H9 (cell line): ENCODE measurements at regions not wholly inside any gene's neighbourhood (a gene's known extent, or its start where the extent isn't known, plus 50 kb on each side); places are given as distances from the start of the nearest gene placed in this dataset.

Experiments used
- DNase-seq: peaks from one replicate; pipeline ENCODE4 v3.0.0-alpha.2; 2017
- H2AFZ ChIP-seq: one replicate; pipeline ENCODE4 v1.6.1; 2013; ENCODE audit warnings: mild to moderate bottlenecking, low read length, control low read depth, moderate library complexity
- H2AK5ac ChIP-seq: 2 replicates; pipeline ENCODE4 v1.6.1; 2013; ENCODE audit warnings: low read length, control low read depth, mixed read lengths; ENCODE audit not compliant: insufficient read length
- H2BK120ac ChIP-seq: one replicate; pipeline ENCODE4 v1.6.1; 2013; ENCODE audit warnings: low read depth, mild to moderate bottlenecking, low read length, control low read depth, inconsistent platforms; ENCODE audit not compliant: poor library complexity, severe bottlenecking
- H2BK12ac ChIP-seq: 2 replicates; pipeline ENCODE4 v1.6.1; 2013; ENCODE audit warnings: low read length, control low read depth, mixed read lengths, low read depth; ENCODE audit not compliant: insufficient read length
- H2BK15ac ChIP-seq: 2 replicates; pipeline ENCODE4 v1.6.1; 2013; ENCODE audit warnings: low read depth, low read length, control low read depth
- H2BK20ac ChIP-seq: one replicate; pipeline ENCODE4 v1.6.1; 2013; ENCODE audit warnings: low read depth, mild to moderate bottlenecking, low read length, control low read depth, inconsistent platforms; ENCODE audit not compliant: poor library complexity, severe bottlenecking
- H2BK5ac ChIP-seq: 2 replicates; pipeline ENCODE4 v1.6.1; 2013; ENCODE audit warnings: low read length, control low read depth, mixed read lengths; ENCODE audit not compliant: insufficient read length
- H3K14ac ChIP-seq: 2 replicates; pipeline ENCODE4 v1.6.1; 2013; ENCODE audit warnings: low read length, control low read depth; ENCODE audit not compliant: insufficient read depth
- H3K18ac ChIP-seq: 2 replicates; pipeline ENCODE4 v1.6.1; 2013; ENCODE audit warnings: low read depth, mild to moderate bottlenecking, mixed read lengths, low read length, control low read depth; ENCODE audit not compliant: insufficient read length
- H3K23ac ChIP-seq: 2 replicates; pipeline ENCODE4 v1.6.1; 2013; ENCODE audit warnings: low read length, control low read depth, mixed read lengths, low read depth; ENCODE audit not compliant: insufficient read length
- H3K23me2 ChIP-seq: 2 replicates; pipeline ENCODE4 v1.6.1; 2013; ENCODE audit warnings: low read depth, mild to moderate bottlenecking, mixed read lengths, low read length, control low read depth; ENCODE audit not compliant: insufficient read length, poor library complexity, severe bottlenecking
- H3K27ac ChIP-seq: 2 replicates; pipeline ENCODE4 v1.5.1; 2013; ENCODE audit warnings: low read length, control low read depth, mixed read lengths, low read depth; ENCODE audit not compliant: insufficient read length
- H3K27me3 ChIP-seq: 2 replicates; pipeline ENCODE4 v1.6.1; 2013; ENCODE audit warnings: low read length, control low read depth, inconsistent platforms; ENCODE audit not compliant: insufficient read depth
- H3K4ac ChIP-seq: 2 replicates; pipeline ENCODE4 v1.6.1; 2013; ENCODE audit warnings: low read depth, mild to moderate bottlenecking, control low read depth, inconsistent platforms, low read length, moderate library complexity
- H3K4me1 ChIP-seq: 2 replicates; pipeline ENCODE4 v1.6.1; 2013; ENCODE audit warnings: low read length, control low read depth, inconsistent platforms; ENCODE audit not compliant: insufficient read depth
- H3K4me2 ChIP-seq: 2 replicates; pipeline ENCODE4 v1.6.1; 2013; ENCODE audit warnings: low read length, control low read depth, mixed read lengths; ENCODE audit not compliant: insufficient read length, insufficient read depth
- H3K56ac ChIP-seq: 2 replicates; pipeline ENCODE4 v1.6.1; 2013; ENCODE audit warnings: low read depth, mild to moderate bottlenecking, mixed read lengths, low read length, control low read depth; ENCODE audit not compliant: insufficient read length
- H3K79me1 ChIP-seq: 2 replicates; pipeline ENCODE4 v1.6.1; 2013; ENCODE audit warnings: low read depth, mild to moderate bottlenecking, moderate library complexity, low read length, control low read depth, inconsistent platforms; ENCODE audit not compliant: insufficient read depth, poor library complexity, severe bottlenecking
- H3K79me2 ChIP-seq: 2 replicates; pipeline ENCODE4 v1.6.1; 2013; ENCODE audit warnings: low read length, control low read depth, inconsistent platforms; ENCODE audit not compliant: insufficient read depth
- H3K9ac ChIP-seq: 2 replicates; pipeline ENCODE4 v1.6.1; 2013; ENCODE audit warnings: low read length, control low read depth, mixed read lengths; ENCODE audit not compliant: insufficient read length; ENCODE audit errors: extremely low read depth
- H3K9me3 ChIP-seq: one replicate; pipeline ENCODE4 v1.6.1; 2013; ENCODE audit warnings: low read depth, low read length, inconsistent platforms; ENCODE audit not compliant: control insufficient read depth
- H3T11ph ChIP-seq: one replicate; pipeline ENCODE4 v1.6.1; 2013; ENCODE audit warnings: mild to moderate bottlenecking, low read length, control low read depth, inconsistent platforms
- H4K20me1 ChIP-seq: one replicate; pipeline ENCODE4 v1.6.1; 2013; ENCODE audit not compliant: control insufficient read depth, insufficient read length, insufficient read depth
- H4K5ac ChIP-seq: 2 replicates; pipeline ENCODE4 v1.6.1; 2013; ENCODE audit warnings: low read depth, mild to moderate bottlenecking, mixed read lengths, low read length, control low read depth; ENCODE audit not compliant: insufficient read length
- H4K8ac ChIP-seq: replicated peaks from 2 replicates; pipeline ENCODE4 v1.6.1; 2013; ENCODE audit warnings: low read length, control low read depth, mixed read lengths, low read depth; ENCODE audit not compliant: insufficient read length
- H4K91ac ChIP-seq: 2 replicates; pipeline ENCODE4 v1.6.1; 2013; ENCODE audit warnings: low read depth, mild to moderate bottlenecking, moderate library complexity, mixed read lengths, low read length, control low read depth; ENCODE audit not compliant: insufficient read length
- H3K27ac Mint-ChIP-seq, 3 experiments: 2 replicates in 2 of 3; 3 replicates in 1 of 3; pipeline ENCODE4 v1.8.0; 2020 to 2021; ENCODE audit warnings: mixed read lengths in 3 of 3, mild to moderate bottlenecking in 1 of 3, moderate library complexity in 1 of 3
- H3K27me3 Mint-ChIP-seq: 2 replicates; pipeline ENCODE4 v1.8.0; 2021; ENCODE audit warnings: low read depth, mild to moderate bottlenecking, moderate library complexity, mixed read lengths
- H3K36me3 Mint-ChIP-seq, 3 experiments: 2 replicates in 2 of 3; 3 replicates in 1 of 3; pipeline ENCODE4 v1.8.0; 2020 to 2021; ENCODE audit warnings: low read depth in 3 of 3, mixed read lengths in 3 of 3; ENCODE audit not compliant: insufficient read depth in 1 of 3
- H3K4me1 Mint-ChIP-seq, 2 experiments: 2 replicates each; pipeline ENCODE4 v1.8.0; 2020; ENCODE audit warnings: mixed read lengths in 2 of 2
- H3K4me3 Mint-ChIP-seq, 2 experiments: 2 replicates in 1 of 2; 3 replicates in 1 of 2; pipeline ENCODE4 v1.8.0; 2020 to 2021; ENCODE audit warnings: mild to moderate bottlenecking in 2 of 2, mixed read lengths in 2 of 2, moderate library complexity in 1 of 2
- H3K9me3 Mint-ChIP-seq, 2 experiments: 2 replicates in 1 of 2; 3 replicates in 1 of 2; pipeline ENCODE4 v1.8.0; 2020; ENCODE audit warnings: mild to moderate bottlenecking in 2 of 2, mixed read lengths in 2 of 2, moderate library complexity in 1 of 2
- CTCF ChIP-seq: fragments of 200-600 bp; sonication (generic); conservative IDR thresholded peaks from 3 replicates; pipeline ENCODE4 v1.8.0; 2021; ENCODE audit warnings: antibody characterized with exemption, mild to moderate bottlenecking
- WGBS: extraction: QIAGEN DNeasy Blood & Tissue Kit; methylation state at CpG from one replicate; pipeline ENCODE4 v1.1.7; 2013; ENCODE audit warnings: missing lambda C conversion rate, low lambda C conversion rate, mixed read lengths; ENCODE audit not compliant: insufficient read length; ENCODE audit errors: extremely low coverage; 5-methylcytosine and 5-hydroxymethylcytosine counted together

DNA sequence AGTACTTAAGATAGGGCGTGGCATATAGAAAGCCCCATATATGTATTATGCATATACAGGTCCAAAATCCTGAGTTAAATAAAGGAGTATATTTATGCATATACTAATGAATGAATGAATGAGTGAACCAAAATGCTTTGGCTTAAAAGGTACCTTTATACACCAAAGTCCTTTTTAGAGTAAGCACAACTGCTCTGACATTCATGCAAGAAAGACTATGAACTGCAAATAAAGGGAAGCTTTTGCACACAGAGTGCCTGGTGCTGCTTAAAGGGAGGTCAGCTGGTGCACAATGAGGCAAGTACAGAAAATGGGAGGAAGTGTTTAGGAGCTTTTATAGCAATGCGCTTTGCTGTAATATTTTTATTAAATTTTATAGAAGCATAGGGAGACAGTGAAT, 214.0 kb downstream of the KLF13 start:
- Histone ChIP-seq H3T11ph (no peak overlapping the region), H3K9me3 (no peaks in the 10 kb centered on the region), H3K79me2 (no peaks in the 10 kb centered on the region), H3K4me1 (no peaks in the 10 kb centered on the region), H3K4me2 (no peak overlapping the region), H2BK12ac (no peak overlapping the region), H4K91ac (no peak overlapping the region), H3K9ac (no peak overlapping the region), H3K14ac (no peak overlapping the region), H4K20me1 (no peaks in the 10 kb centered on the region), H2BK15ac (no peak overlapping the region), H3K4ac (no peak overlapping the region), H2AFZ (no peak overlapping the region), H3K18ac (no peak overlapping the region), H2BK20ac (no peak overlapping the region), H3K56ac (no peak overlapping the region), H4K8ac (no peak overlapping the region), H3K27ac (no peak overlapping the region), H4K5ac (no peak overlapping the region), H2BK120ac (no peak overlapping the region), H3K79me1 (no peaks in the 10 kb centered on the region), H3K27me3 (no peaks in the 10 kb centered on the region), H3K23me2 (no peaks in the 10 kb centered on the region), H3K23ac (no peak overlapping the region), H2BK5ac (no peak overlapping the region), H2AK5ac (no peak overlapping the region)
- Mint-ChIP-seq H3K36me3 (no peaks in the 10 kb centered on the region), H3K27ac (no peak overlapping the region), H3K27me3 (no peaks in the 10 kb centered on the region), H3K9me3 (no peaks in the 10 kb centered on the region), H3K4me3 (no peak overlapping the region), H3K4me1 (peaks cover 6 to 10% of the 10 kb centered on the region in 2 experiments)
- no peak for DNase-seq
- TF ChIP-seq CTCF: no peak
- WGBS: no CpG with 5 or more reads among the region's 2 CpGs
